KOPT-K1 (cell line): ENCODE measurements at regions not wholly inside any gene's neighbourhood (a gene's known extent, or its start where the extent isn't known, plus 50 kb on each side); places are given as distances from the start of the nearest gene placed in this dataset.

ENCODE experiments used
- H3K27ac ChIP-seq: fragments of 200-600 bp; sonication (generic); 2 replicates; pipeline ENCODE4 v1.5.1; 2016; ENCODE audit warnings: antibody characterized with exemption, mild to moderate bottlenecking, low read depth, low read length; ENCODE audit not compliant: poor library complexity, severe bottlenecking
- H3K36me3 ChIP-seq: fragments of 200-600 bp; sonication (generic); 2 replicates; pipeline ENCODE4 v1.5.1; 2017; ENCODE audit warnings: antibody characterized with exemption, mild to moderate bottlenecking, low read length, moderate library complexity; ENCODE audit not compliant: insufficient read depth
- H3K9me3 ChIP-seq: fragments of 200-600 bp; sonication (generic); 2 replicates; pipeline ENCODE4 v1.5.1; 2017; ENCODE audit warnings: antibody characterized with exemption, low read length, mild to moderate bottlenecking; ENCODE audit not compliant: insufficient read depth, poor library complexity, severe bottlenecking

GRCh38 chr4:108493596-108493931, 126.8 kb upstream of the RPL34 start:
- Histone ChIP-seq H3K9me3 (peaks cover 38% of the 10 kb centered on the region), H3K36me3 (no peaks in the 10 kb centered on the region), H3K27ac (no peak overlapping the region)

- Histone ChIP-seq H3K9me3 (peaks cover 43% of the 10 kb centered on the region), H3K36me3 (no peaks in the 10 kb centered on the region), H3K27ac (peak overlapping the region; percentile 56)
Measured at GRCh38 chr4:108492816-108493595, 127.4 kb upstream of the RPL34 start.

DNA sequence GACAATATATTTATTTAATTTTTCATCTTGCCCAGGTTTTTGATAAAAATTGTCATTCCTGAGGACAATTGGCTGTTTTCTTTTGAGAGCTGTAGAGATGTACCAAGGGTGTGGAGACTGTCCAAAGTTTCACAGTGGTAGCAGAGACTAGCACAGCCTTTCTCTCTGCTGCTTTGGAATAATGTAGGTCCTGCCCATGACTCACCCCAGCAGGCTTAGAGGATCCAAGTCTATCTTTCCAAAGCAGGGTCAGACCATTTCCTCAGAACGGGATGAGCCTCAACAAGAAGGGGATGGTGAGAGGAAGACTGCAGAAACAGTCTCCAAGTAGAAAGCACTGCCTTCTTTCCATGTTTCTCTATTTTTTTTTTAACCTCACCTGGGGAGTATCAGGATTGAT, 131.5 kb upstream of the RPL34 start:
- Histone ChIP-seq H3K9me3 (peaks cover 25% of the 10 kb centered on the region), H3K27ac (peak overlapping the region; percentile 56), H3K36me3 (no peaks in the 10 kb centered on the region)

DNA sequence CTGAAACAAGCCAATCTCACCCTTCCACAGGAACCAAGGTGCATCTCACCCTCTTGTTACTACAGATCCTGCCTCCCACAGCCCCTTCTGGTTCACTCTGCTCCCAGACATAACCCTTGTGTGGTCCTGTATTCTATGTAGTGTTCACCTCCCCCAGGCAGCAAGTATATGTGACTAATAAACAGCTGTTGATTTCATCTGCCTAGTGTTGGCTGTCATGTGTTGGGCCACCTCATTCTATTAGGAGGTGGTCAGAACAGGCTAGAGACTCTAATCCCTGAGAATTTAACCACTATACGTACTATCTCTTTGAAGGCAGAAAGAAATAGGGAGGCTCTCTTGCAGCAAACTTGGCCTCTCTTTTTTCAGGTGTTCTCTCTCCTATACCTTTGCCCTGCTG, 134.3 kb upstream of the RPL34 start:
- H3K27ac ChIP-seq: peak overlapping the region; percentile 92
- H3K36me3 ChIP-seq: no peaks in the 10 kb centered on the region
- H3K9me3 ChIP-seq: peaks cover 7% of the 10 kb centered on the region

- Histone ChIP-seq H3K36me3 (no peaks in the 10 kb centered on the region), H3K9me3 (peaks cover 6% of the 10 kb centered on the region), H3K27ac (peak overlapping the region; percentile 92)
Measured at GRCh38 chr4:108484187-108484586, 136.2 kb upstream of the RPL34 start.

- H3K36me3 ChIP-seq: no peaks in the 10 kb centered on the region
- peak overlapping the region; percentile 92 for H3K27ac ChIP-seq
Measured at GRCh38 chr4:108483650-108484049, 136.7 kb upstream of the RPL34 start.

DNA sequence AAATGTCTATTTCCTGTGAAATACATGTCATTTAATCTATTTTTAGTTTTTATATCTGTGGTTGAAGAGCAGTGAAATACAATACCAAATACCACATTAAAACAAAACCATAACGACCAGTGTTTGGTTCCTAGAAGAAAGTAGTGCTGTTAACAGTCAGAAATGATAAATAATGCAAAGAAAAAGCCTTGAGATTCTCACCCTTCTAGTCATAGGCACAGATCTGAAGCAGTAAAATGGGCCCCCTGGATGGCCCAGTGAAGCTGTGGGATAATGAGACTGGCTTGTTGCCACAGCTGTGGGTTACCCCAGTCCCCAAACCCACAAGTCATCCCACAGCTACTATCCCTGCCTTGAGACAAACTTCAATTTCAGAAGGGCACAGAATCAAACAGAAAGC, 137.3 kb upstream of the RPL34 start:
- Histone ChIP-seq H3K36me3 (no peaks in the 10 kb centered on the region), H3K9me3 (peaks cover under 1% of the 10 kb centered on the region), H3K27ac (peak overlapping the region; percentile 92)

More at GRCh38 chr4:108483650-108484049, 136.7 kb upstream of the RPL34 start:
- peaks cover 6% of the 10 kb centered on the region for H3K9me3 ChIP-seq

GRCh38 chr4:108480881-108481280, 139.5 kb upstream of the RPL34 start:
- no peaks in the 10 kb centered on the region for H3K36me3 ChIP-seq
- H3K27ac ChIP-seq: peak overlapping the region; percentile 92
- no peaks in the 10 kb centered on the region for H3K9me3 ChIP-seq

GRCh38 chr4:108477527-108478108, 142.8 kb upstream of the RPL34 start:
- H3K27ac ChIP-seq: peak overlapping the region; percentile 92
- H3K36me3 ChIP-seq: no peaks in the 10 kb centered on the region

GRCh38 chr4:108473163-108473720, 147.1 kb upstream of the RPL34 start:
- H3K27ac ChIP-seq: no peak overlapping the region
- H3K9me3 ChIP-seq: peaks cover 7% of the 10 kb centered on the region

More at GRCh38 chr4:108477527-108478108, 142.8 kb upstream of the RPL34 start:
- H3K9me3 ChIP-seq: peaks cover 7% of the 10 kb centered on the region

GRCh38 chr4:108466936-108467902, 153.2 kb upstream of the RPL34 start:
- no peaks in the 10 kb centered on the region for H3K36me3 ChIP-seq
- H3K9me3 ChIP-seq: no peaks in the 10 kb centered on the region
- peak overlapping the region; percentile 94 for H3K27ac ChIP-seq

More at GRCh38 chr4:108473163-108473720, 147.1 kb upstream of the RPL34 start:
- no peaks in the 10 kb centered on the region for H3K36me3 ChIP-seq

- no peaks in the 10 kb centered on the region for H3K9me3 ChIP-seq
- no peaks in the 10 kb centered on the region for H3K36me3 ChIP-seq
- peak overlapping the region; percentile 94 for H3K27ac ChIP-seq
Measured at GRCh38 chr4:108465886-108466500, 154.4 kb upstream of the RPL34 start.

GRCh38 chr4:108458681-108459080, 161.7 kb upstream of the RPL34 start:
- Histone ChIP-seq H3K27ac (no peak overlapping the region), H3K9me3 (no peaks in the 10 kb centered on the region), H3K36me3 (no peaks in the 10 kb centered on the region)

DNA sequence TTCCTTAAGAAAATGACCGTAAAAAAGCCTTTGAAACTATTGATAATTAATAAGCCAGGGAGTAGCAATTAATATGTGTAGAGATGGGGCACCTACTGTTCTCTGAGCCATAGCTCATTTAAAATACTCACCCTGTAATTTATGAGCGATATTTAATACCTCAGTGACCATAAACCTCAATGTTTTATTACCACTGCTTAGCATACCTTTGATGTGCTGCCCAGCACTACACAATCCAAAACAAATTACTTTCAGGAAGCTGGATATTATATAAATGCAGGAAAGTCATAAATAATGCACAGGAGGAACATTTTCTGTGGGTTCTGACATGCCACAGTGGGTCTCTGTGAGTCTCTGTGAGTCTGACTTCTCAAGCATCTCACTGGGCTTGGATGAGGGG, 166.1 kb upstream of the RPL34 start:
- H3K9me3 ChIP-seq: no peaks in the 10 kb centered on the region
- H3K27ac ChIP-seq: no peak overlapping the region
- H3K36me3 ChIP-seq: no peaks in the 10 kb centered on the region
